IPS DF 6.9 (cell line): ENCODE measurements at regions not wholly inside any gene's neighbourhood (a gene's known extent, or its start where the extent isn't known, plus 50 kb on each side); places are given as distances from the start of the nearest gene placed in this dataset.

Experiments used
- DNase-seq: peaks from one replicate; pipeline ENCODE4 v3.0.0-alpha.2; 2013; ENCODE audit warnings: low read depth, low spot score
- H3K27ac ChIP-seq: one replicate; pipeline ENCODE4 v1.5.1; 2013; ENCODE audit warnings: low read length, control low read depth
- H3K27me3 ChIP-seq: 2 replicates; pipeline ENCODE4 v1.6.1; 2013; ENCODE audit warnings: mild to moderate bottlenecking, low read length; ENCODE audit not compliant: control insufficient read depth, insufficient read depth
- H3K36me3 ChIP-seq: 2 replicates; pipeline ENCODE4 v1.6.1; 2013; ENCODE audit warnings: low read length; ENCODE audit not compliant: control insufficient read depth, insufficient read depth
- H3K4me1 ChIP-seq: 2 replicates; pipeline ENCODE4 v1.6.1; 2013; ENCODE audit warnings: low read length; ENCODE audit not compliant: control insufficient read depth, insufficient read depth
- H3K4me3 ChIP-seq: 2 replicates; pipeline ENCODE4 v1.5.1; 2013; ENCODE audit warnings: mild to moderate bottlenecking, low read length
- H3K9me3 ChIP-seq: 2 replicates; pipeline ENCODE4 v1.6.1; 2013; ENCODE audit warnings: low read length, inconsistent platforms; ENCODE audit not compliant: control insufficient read depth, insufficient read depth
- WGBS: extraction: QIAGEN DNeasy Blood & Tissue Kit; methylation state at CpG from one replicate; pipeline ENCODE4 v1.1.7; 2013; ENCODE audit warnings: mixed read lengths, missing lambda C conversion rate; ENCODE audit not compliant: insufficient read length, insufficient coverage; 5-methylcytosine and 5-hydroxymethylcytosine counted together

GRCh38 chr6:153618371-153619322 is 420.4 kb upstream of the OPRM1 start:
- no peaks in the 10 kb centered on the region for H3K36me3 ChIP-seq
- no peak overlapping the region for H3K4me3 ChIP-seq
- H3K4me1 ChIP-seq: no peaks in the 10 kb centered on the region
- H3K9me3 ChIP-seq: no peaks in the 10 kb centered on the region
- no peaks in the 10 kb centered on the region for H3K27me3 ChIP-seq
- no peak for DNase-seq
- no CpG with 5 or more reads among the region's 8 CpGs for WGBS
- H3K27ac ChIP-seq: no peak overlapping the region

GRCh38 chr6:153616506-153616905 is 422.5 kb upstream of the OPRM1 start:
- Histone ChIP-seq H3K4me3 (no peak overlapping the region), H3K27ac (no peak overlapping the region), H3K27me3 (no peaks in the 10 kb centered on the region), H3K9me3 (no peaks in the 10 kb centered on the region), H3K36me3 (no peaks in the 10 kb centered on the region), H3K4me1 (no peaks in the 10 kb centered on the region)
- no CpG with 5 or more reads among the region's 6 CpGs for WGBS
- peak; percentile 22 for DNase-seq

GRCh38 chr6:153613719-153614455 is 425.2 kb upstream of the OPRM1 start:
- H3K4me3 ChIP-seq: no peak overlapping the region
- DNase-seq: no peak
- no peaks in the 10 kb centered on the region for H3K27me3 ChIP-seq
- H3K9me3 ChIP-seq: no peaks in the 10 kb centered on the region
- H3K4me1 ChIP-seq: no peaks in the 10 kb centered on the region
- no peak overlapping the region for H3K27ac ChIP-seq
- no peaks in the 10 kb centered on the region for H3K36me3 ChIP-seq

GRCh38 chr6:153602401-153602800 is 436.6 kb upstream of the OPRM1 start:
- no CpG with 5 or more reads among the region's 2 CpGs for WGBS
- DNase-seq: no peak
- Histone ChIP-seq H3K4me3 (no peak overlapping the region), H3K4me1 (no peaks in the 10 kb centered on the region), H3K27ac (no peak overlapping the region), H3K27me3 (no peaks in the 10 kb centered on the region), H3K36me3 (no peaks in the 10 kb centered on the region), H3K9me3 (no peaks in the 10 kb centered on the region)

- no CpG with 5 or more reads among the region's 1 CpG for WGBS
- Histone ChIP-seq H3K27ac (no peak overlapping the region), H3K4me3 (no peak overlapping the region), H3K4me1 (no peaks in the 10 kb centered on the region), H3K9me3 (no peaks in the 10 kb centered on the region), H3K36me3 (no peaks in the 10 kb centered on the region), H3K27me3 (no peaks in the 10 kb centered on the region)
- no peak for DNase-seq
Observed at GRCh38 chr6:153599901-153600300, 439.1 kb upstream of the OPRM1 start.

GRCh38 chr6:153595903-153596302 is 443.1 kb upstream of the OPRM1 start:
- Histone ChIP-seq H3K9me3 (no peaks in the 10 kb centered on the region), H3K4me1 (no peaks in the 10 kb centered on the region), H3K36me3 (no peaks in the 10 kb centered on the region), H3K27me3 (no peaks in the 10 kb centered on the region), H3K4me3 (no peak overlapping the region), H3K27ac (no peak overlapping the region)
- DNase-seq: no peak
- no CpG with 5 or more reads among the region's 2 CpGs for WGBS

GRCh38 chr6:153594871-153595270 is 444.2 kb upstream of the OPRM1 start:
- Histone ChIP-seq H3K27ac (no peak overlapping the region), H3K4me1 (no peaks in the 10 kb centered on the region), H3K36me3 (no peaks in the 10 kb centered on the region), H3K4me3 (no peak overlapping the region), H3K27me3 (no peaks in the 10 kb centered on the region), H3K9me3 (no peaks in the 10 kb centered on the region)
- no peak for DNase-seq
- WGBS: no CpG with 5 or more reads among the region's 1 CpG

- no peaks in the 10 kb centered on the region for H3K4me1 ChIP-seq
- H3K4me3 ChIP-seq: no peak overlapping the region
- H3K27ac ChIP-seq: no peak overlapping the region
Observed at GRCh38 chr6:153591159-153591558, 447.9 kb upstream of the OPRM1 start.

GRCh38 chr6:153590411-153590810 is 448.6 kb upstream of the OPRM1 start:
- H3K36me3 ChIP-seq: no peaks in the 10 kb centered on the region
- H3K27me3 ChIP-seq: no peaks in the 10 kb centered on the region
- H3K27ac ChIP-seq: no peak overlapping the region
- H3K9me3 ChIP-seq: no peaks in the 10 kb centered on the region
- no peak for DNase-seq
- no peaks in the 10 kb centered on the region for H3K4me1 ChIP-seq
- no peak overlapping the region for H3K4me3 ChIP-seq

More at GRCh38 chr6:153591159-153591558, 447.9 kb upstream of the OPRM1 start:
- Histone ChIP-seq H3K9me3 (no peaks in the 10 kb centered on the region), H3K27me3 (no peaks in the 10 kb centered on the region), H3K36me3 (no peaks in the 10 kb centered on the region)
- DNase-seq: no peak

GRCh38 chr6:153588330-153588729 is 450.7 kb upstream of the OPRM1 start:
- H3K36me3 ChIP-seq: no peaks in the 10 kb centered on the region
- no peak for DNase-seq
- no CpG with 5 or more reads among the region's 3 CpGs for WGBS
- no peaks in the 10 kb centered on the region for H3K27me3 ChIP-seq
- H3K9me3 ChIP-seq: no peaks in the 10 kb centered on the region
- H3K27ac ChIP-seq: no peak overlapping the region
- H3K4me3 ChIP-seq: no peak overlapping the region
- no peaks in the 10 kb centered on the region for H3K4me1 ChIP-seq
